GM18858 (cell line): ENCODE measurements at regions not wholly inside any gene's neighbourhood (a gene's known extent, or its start where the extent isn't known, plus 50 kb on each side); places are given as distances from the start of the nearest gene placed in this dataset.

Experiments used
- ATAC-seq: cut with Tn5 transposase; IDR thresholded peaks from one replicate; pipeline ENCODE4 v1.9.1; 2021; ENCODE audit not compliant: unreplicated experiment

DNA sequence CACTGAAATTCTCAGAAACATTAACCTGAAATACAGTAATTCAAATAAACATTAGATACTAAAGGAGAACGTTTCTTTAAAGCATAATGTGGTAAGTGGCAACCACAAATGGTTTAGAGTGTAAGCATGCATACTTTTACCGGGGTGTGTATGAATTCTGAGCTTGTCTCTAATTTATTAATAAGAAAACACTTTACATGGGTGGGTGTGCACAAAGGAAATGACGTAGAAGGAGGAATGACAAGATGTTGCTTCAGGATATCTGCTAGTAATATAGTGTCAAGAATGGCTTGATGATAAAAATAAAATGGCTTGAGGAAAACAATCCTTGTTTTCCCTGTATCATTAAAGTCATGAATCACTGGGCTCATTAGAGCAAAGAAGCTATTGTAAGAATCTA, 92.5 kb downstream of the ARL4A start:
- no peak for ATAC-seq

DNA sequence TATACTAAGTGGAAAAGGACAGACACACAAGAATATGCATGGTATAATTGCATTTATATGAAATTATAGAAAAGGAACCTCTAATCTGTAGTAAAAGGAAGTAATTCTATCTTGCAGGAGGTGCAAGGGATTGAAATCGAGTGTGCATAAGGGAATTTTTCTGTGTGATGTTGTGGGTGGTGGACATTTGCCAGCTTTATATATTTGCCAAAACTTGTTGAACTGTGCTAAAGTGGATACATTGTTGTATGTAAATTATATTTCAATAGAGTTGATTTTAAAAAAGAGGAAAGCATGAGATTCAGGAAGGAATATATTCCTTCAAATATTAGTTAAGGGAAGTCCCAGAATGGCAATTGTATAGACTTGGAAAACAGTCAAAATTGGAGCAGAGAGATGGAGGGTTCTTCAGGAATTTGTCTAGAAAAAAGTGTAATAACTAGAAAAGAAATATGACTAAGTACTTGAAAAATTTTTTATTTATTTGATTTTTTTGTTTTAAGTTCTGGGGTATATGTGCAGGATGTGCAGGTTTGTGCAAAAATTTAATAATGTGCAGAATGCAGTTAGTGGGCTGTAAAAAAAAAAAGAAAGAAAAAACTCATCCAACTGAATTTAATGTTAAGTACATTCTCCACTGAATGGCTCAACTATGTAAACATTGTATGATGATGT, 96.1 kb downstream of the ARL4A start:
- no peak for ATAC-seq

DNA sequence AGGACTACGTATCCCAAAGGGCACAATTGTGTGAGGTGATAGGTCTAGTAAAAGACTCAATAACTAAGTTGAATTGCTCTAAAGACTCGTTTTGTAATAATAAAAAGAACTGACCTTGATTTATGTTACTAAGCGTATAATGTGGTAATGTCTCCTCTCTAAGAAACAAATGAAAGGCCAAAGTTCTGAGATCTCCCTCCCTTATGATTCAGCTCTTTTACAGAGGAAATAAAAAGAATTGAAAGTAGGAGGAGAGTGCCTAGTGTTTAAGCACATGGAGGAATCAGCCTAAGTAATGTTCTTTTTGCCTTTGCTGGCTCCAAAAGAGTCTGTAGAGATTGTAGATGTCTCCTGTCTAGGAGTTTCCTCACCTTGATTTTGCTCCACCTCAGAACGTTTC, 98.0 kb downstream of the ARL4A start:
- ATAC-seq: no peak

DNA sequence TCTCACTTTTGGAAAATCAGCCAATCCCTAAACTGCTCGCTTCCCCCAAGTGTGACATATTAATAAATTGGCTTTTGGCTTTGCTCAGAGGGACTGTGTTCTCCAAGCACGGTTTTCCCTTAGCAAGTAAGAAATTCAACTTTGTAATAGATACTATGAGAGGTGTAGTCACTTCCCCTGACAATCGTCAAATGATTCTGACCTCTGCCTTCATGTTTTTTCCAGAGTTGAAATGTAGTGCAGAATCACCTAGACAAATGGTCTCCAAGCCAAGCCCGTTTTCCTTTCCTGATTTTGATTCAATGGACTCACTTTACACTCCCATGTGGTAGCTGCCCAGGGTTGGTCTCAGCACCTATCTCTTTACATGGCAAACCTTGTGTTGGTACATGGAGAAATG, 99.1 kb downstream of the ARL4A start:
- no peak for ATAC-seq

DNA sequence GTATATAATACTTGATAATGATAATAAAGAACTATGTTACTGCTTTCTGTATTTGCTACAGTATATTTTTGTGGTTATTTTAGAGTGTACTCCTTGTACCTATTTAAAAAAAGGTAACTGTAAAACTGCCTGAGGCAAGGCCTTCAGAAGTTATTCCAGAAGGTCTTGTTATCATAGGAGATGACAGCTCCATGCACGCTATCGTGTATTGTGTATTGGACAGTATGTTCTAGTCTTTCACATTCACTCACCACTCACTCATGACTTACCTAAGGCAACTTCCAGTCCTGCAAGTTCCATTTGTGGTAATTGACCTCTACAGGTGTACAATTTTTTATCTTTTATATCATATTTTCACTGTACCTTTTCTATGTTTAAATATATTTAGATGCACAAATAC, 100.7 kb downstream of the ARL4A start:
- no peak for ATAC-seq

DNA sequence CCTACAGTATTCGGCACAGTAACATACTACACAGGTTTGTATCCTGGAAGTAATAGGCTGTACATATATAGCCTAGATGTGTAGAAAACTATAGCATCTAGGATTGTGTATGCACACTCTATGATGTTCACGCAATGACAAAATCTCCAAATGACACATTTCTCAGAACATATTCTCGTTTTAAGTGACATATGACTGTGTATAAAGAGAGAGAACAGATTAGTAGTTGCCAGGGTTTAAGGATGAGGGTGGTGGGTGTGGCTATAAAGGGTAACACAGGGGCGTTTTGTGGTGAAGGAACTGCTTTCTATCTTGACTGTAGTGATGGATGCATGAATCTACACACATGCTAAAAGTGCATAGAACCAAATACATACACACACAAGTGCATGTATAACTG, 101.2 kb downstream of the ARL4A start:
- no peak for ATAC-seq

DNA sequence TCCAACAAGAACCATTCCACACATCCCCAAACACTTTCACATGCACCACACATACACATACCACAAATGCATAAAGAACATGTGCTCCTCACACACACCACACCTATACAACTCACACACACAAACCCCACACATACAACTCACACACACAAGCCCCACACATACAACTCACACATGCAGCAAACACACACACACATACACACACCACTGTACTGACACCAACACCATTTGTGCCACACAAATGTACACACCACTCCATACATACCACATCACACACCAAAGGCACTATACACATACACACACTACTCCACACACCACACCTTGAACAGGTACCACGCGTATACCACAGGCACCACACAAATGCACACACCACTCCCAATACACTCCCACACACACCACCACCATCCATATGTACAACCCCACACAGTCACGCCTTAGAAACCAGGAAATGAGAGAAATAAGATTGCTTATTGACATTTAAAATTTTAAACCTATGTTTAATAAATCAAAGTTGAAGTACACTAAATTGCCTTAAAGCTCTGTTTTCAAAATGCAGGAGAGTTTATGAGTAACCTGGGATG, 107.4 kb downstream of the ARL4A start:
- ATAC-seq: no peak

DNA sequence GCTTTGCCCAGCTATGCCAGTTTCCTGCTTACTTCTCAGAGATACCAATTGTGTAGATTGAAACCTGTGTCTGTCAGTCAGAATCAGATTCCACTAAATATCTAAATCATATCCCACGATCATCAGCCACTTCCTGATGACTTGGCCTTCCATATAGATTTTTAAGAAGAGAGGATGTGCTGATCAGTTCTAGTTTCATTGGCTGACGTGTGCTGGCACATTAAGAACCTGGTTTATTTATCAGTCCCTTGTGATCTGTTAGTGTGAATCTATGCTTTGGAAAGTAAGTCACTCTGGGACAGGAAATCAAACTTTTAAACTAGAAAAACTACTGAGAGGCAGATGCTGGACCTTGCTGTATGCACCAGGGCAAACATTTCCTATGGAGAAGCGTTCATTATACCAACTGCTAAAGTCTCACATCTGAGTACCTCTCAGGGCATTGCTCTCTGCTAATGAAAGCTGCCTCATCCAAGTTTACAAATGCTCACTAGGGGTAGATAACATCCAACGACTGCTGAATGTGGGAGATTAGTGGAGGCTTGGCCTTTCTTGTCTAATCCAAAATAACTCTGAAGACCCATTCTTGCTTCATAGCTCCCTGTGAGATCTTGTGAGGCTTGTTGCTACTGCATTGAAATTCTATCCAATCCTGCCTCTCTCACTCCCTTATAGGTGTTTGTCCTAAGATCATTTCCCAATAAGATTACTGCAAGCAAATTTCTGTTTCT, 109.1 kb downstream of the ARL4A start:
- ATAC-seq: no peak

DNA sequence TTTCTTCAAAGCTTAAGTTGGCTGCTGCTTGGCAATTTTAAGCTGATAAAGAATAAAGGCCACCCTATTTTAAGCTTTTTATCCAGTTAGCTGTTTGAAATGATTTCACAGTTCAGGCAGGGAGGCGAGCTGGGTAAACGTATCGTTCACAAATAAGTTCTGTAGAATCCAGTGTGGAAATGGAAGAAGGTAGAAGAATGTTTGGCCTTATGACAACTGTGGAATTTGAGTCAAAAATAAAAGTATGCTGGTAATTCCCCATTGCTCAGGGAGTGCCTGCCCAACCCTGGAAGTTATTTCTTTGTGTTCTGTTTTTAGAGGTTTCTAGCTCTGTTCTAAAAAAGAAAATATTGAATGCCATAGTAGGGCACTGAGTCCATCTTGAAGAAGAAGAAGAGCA, 113.1 kb downstream of the ARL4A start:
- no peak for ATAC-seq

DNA sequence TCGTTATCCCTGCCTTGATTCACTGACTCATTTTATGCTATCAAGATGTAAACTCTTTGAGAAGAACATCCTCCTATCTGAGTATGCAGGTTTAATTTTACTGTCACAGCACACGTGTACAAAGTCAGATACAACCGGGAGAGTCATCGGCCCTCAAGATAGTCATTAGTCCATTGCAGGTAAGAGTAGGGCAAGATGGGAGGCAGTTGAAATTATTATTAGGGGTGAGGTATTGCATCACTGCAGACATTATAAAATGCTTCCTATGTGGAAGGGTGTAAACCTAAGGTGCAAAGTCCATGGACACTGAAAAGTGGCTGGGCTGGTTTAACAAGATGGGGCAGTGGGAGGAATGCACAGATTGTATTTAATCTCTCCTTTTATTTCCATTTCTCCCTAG, 113.7 kb downstream of the ARL4A start:
- no peak for ATAC-seq

DNA sequence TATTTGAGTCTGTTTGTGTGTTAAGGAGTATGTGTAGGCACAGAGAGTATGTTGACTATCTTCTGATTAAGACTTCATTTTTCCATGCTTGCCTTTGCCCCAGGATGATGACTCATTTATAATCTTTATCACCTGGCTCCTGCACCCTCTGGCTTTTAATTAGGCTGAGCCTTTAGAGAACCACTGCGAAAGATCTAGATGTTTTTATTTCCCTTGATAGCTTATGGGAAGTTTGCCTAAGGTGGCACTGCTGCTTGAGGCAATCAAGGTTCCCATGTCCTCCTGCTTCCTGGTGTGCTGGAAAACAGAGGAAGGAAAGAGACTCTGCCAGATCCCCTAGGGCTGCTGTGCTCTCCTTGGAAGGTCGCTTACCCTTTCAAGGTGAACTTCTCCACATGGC, 114.6 kb downstream of the ARL4A start:
- no peak for ATAC-seq

DNA sequence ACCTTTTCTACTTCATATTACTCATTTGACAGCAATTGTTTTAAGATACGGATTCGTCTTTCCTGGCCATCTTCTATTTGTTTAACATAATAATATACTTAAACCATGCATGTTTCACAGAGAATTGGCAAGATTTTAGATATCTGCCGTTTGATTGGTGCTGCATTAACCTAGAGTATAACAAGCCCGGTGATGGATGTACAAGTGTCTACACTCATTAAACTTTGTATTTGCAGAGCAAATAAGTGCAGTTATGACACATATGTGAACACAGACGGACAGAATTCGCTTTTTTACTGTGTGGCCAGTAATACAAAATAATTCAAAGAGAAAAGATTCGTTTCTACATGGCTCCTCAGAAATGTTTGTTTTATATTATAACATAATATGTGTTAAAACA, 116.1 kb downstream of the ARL4A start:
- no peak for ATAC-seq

DNA sequence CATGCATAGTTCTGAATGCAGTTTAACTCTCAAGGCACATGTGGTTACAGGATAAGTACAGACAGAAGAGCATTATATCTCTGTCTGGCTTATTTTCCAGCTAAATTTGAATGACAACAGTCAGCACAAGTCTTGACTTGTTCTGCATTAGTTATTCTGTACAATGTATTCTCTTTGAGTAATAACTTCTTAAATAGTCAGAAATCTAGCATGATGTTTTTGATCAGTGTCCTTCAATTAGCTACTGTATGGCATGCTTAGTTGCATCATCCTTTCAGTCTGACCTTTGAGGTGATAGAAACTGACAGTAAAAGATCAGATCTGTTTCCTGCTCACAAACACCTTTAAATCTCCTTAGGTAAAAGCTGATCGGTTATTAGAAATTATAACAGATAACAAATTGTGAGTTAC, 118.1 kb downstream of the ARL4A start:
- ATAC-seq: no peak

DNA sequence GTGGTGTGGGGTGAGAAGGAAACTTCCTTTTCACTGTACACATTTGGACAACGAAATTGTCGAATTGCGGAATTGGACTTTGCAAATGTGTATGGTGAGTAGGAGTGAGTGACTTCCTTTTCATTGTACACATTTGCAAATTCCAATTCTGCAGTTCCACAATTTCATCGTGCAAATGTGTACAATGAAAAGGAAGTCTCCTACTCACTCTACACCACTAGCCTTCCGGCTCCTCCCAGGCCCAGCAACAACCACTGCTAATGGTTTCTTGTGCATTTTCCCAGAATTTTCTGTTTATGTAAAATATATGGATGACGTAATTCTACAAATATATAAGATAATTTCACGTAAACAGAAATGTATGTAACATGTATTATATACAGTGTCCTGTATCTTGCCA, 118.5 kb downstream of the ARL4A start:
- ATAC-seq: no peak

DNA sequence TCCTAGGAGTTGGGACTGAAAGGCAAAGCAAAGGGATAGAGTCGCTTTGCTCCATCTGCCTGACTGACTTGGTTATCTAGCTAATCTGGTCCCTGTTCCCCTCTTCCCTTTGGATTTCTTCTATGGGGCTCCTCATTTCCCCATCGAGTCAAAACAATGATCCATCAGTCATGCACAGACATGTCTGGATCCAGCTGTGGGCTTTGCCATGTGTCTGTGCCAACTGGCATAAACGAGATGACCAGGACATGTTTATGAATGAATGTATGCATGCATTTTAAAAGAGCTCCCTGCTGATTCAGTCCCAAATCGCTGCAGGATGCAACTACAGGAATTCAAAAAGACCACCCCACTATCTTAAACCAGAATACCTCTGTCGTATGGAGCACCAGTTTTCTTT, 122.0 kb downstream of the ARL4A start:
- ATAC-seq: no peak

DNA sequence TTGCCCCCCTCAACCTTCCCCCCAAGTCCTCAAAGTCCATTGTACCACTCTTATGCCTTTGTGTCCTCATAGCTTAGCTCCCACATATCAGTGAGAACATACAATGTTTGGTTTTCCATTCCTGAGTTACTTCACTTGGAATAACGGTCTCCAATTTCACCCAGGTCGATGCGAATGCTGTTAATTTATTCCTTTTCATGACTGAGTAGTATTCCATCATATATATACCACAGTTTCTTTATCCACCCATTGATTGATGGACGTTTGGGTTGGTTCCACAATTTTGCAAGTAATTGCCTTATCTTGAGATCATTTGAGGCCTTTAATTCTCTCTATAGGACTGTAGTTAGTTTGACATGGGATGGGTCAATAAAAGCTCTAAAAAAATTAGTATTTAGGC, 124.7 kb downstream of the ARL4A start:
- no peak for ATAC-seq

DNA sequence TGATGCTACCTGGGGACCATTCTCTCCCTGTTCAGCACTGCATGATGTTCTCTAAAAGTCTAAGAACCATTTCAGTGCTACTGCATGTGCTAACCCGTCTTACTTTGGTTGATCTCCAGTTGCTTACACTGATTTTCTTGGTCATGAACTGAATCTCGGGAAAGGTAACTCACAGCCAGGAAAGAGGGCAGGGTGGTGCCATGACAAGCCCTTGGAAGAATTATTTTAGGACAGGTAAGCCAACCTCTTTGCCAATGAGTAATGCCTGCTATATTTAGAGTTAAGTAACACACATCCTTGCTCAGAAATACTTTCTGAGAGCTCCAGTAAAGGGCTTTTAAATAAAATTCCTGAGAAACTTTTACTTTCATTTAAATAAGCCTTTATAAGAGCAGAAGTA, 126.7 kb downstream of the ARL4A start:
- ATAC-seq: no peak

DNA sequence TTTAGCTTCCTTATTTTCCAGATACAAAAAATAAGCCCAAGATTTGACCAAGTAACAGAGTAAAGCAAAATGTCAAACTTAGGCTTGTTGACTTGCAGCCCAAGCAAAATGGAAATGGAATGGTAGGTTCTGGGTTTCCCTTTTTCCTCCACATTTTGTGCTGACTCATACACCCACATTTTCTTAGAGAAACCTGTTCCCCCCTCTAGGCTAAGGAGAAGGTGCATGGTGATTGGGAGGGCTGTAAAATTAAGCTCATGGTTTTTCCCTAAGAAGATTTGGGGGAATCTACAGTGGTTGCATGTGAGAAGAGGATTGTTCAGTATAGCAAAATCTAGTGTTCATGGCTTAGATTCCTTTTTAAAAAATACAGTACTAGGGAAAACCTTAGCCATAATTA, 127.4 kb downstream of the ARL4A start:
- ATAC-seq: no peak

DNA sequence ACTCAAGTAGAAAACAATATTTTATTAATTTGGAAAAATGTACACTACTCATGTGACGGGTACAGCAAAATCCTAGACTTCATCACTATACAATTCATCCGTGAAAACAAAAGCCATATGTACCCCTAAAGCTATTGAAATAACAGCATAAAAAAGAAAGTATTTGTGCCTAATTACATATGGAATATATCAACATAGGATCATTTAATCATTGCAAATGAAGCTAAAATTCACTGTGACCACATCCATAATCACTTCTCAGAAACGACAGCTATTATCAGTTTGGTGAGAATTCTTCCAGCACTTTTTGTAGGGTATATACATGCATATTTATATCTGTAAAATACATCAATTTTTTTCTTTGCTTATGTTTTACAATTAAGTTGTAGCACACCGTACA, 128.0 kb downstream of the ARL4A start:
- no peak for ATAC-seq

DNA sequence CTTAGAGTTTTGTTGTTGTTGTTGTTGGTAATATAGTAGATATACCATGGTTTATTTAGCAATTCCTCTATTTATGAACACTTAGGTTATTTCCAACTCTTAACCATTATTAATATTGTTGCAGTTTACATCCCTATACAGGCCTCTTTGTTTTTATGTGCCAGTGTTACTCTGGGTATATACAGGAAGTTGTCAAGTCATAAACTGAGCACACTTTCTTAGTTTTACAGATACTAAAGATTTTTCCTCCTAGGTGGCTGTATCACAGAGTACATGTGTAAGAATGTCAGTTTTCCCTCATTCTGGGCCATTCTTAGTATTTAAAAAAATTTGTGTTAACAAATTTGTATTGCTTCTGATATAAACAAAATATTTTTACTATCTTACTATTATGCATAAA, 128.4 kb downstream of the ARL4A start:
- no peak for ATAC-seq

DNA sequence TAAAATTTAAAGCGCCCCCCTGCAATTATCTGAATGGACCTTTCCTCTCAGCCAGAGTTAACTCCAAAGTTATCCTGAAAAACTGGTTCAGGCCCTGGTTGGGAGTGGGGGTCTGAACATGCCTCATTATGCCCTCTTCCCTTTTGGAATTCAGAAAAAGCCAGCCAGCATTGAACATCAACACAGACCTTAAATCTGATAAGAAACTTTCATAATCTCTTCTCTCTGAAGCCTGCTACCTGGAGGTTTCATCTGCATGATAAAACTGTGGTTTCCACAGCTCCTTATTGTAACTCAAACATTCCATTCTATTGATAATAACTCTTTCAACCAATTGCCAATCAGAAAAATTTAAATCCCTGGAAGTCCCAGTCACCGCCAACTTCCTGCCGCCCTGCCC, 133.3 kb downstream of the ARL4A start:
- no peak for ATAC-seq

DNA sequence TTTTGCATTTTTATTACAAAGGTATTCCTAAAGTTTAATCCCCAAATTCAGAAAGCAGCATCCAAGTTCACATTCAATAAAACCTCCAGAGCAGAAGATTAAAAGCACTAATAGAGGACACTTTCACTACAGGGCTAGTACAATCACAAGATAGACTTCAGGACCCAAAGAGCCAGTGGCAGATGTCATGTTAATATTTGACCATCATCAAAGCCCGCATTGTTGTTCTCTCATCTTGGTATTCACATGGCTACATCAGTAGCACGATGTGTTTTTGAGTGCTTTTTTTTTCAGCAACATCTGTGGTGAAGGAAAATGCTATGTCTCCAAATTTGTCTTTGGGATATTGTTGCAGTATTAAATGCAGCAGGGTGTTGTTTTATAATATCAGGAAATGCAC, 134.3 kb downstream of the ARL4A start:
- ATAC-seq: no peak

DNA sequence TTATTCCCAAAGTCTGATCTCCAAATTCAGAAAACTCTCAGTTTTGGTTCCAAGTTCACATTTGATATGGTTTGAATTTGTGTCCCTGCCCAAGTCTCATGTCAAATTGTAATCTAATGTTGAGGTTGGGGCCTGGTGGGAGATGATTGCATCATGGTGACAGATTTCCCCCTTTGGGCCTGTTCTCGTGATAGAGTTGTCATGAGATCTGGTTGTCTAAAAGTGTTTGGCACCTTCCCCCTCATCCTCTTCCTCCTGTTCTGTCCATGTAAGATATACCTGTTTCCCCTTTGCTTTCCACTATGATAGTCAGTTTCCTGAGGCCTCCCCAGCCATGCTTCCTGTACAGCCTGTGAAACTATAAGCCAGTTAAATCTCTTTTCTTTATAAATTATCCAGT, 138.6 kb downstream of the ARL4A start:
- no peak for ATAC-seq
